HCT116 (cell line): ENCODE measurements at regions not wholly inside any gene's neighbourhood (a gene's known extent, or its start where the extent isn't known, plus 50 kb on each side); places are given as distances from the start of the nearest gene placed in this dataset.

Experiments
- ATAC-seq: fragments of 200-7000 bp; cut with Tn5 transposase; 2 replicates; pipeline ENCODE4 v1.9.1; 2020; ENCODE audit warnings: mild to moderate bottlenecking, moderate library complexity
- BruUV-seq: library from RNA; stranded (reverse); fragments of 400-500 nt; replicated peaks from 2 replicates; lab custom pipeline; 2021; lab: Mats Ljungman, UMichigan
- CTCF ChIA-PET: fragments of 300-600 bp; sonication (Branson Sonifier 250); formaldehyde crosslinking; loops from one replicate; lab custom pipeline; 2021; ENCODE audit warnings: antibody characterized with exemption; lab: Charles Lee
- POLR2A ChIA-PET: fragments of 300-600, 350-600 bp; sonication (Branson Sonifier 250); formaldehyde crosslinking; loops from one replicate; lab custom pipeline; 2021; ENCODE audit warnings: antibody characterized with exemption; lab: Charles Lee
- RAD21 ChIA-PET, 2 experiments: fragments of 300-600 bp; sonication (Branson Sonifier 250); formaldehyde crosslinking; loops; one replicate each; lab custom pipeline; 2023; ENCODE audit warnings: low total read pairs in 2 of 2; ENCODE audit not compliant: uncharacterized antibody in 2 of 2, unreplicated experiment in 2 of 2, low non-redundant PET in 1 of 2; lab: Charles Lee
- DNase-seq: peaks from one replicate; pipeline ENCODE4 v3.0.0-alpha.2; 2010; ENCODE audit warnings: low read depth, low spot score
- H2AFZ ChIP-seq: fragments of 200-600 bp; shearing (Covaris generic), sonication (generic); 2 replicates; pipeline ENCODE4 v1.6.1; 2017; ENCODE audit warnings: low read depth, mixed run types, mixed read lengths, antibody characterized with exemption, low read length; ENCODE audit not compliant: poor library complexity, severe bottlenecking
- H3K27ac ChIP-seq: 2 replicates; pipeline ENCODE4 v1.5.1; 2012; ENCODE audit warnings: low read depth, low read length
- H3K27me3 ChIP-seq: fragments of 200-600 bp; sonication (generic); 2 replicates; pipeline ENCODE4 v1.6.1; 2016; ENCODE audit warnings: mixed run types, low read length, mixed read lengths; ENCODE audit not compliant: insufficient read depth
- H3K36me3 ChIP-seq, 2 experiments: fragments of 200-500 bp in 1 of 2; fragments of 200-600 bp in 1 of 2; sonication (Bioruptor generic) in 1 of 2; sonication (generic) in 1 of 2; 2 replicates each; pipeline versions ENCODE4 v1.5.1 to v1.6.1; 2014 to 2016; ENCODE audit warnings: low read length in 2 of 2, inconsistent platforms in 1 of 2, mixed read lengths in 1 of 2, mixed run types in 1 of 2; ENCODE audit not compliant: insufficient read depth in 2 of 2, control insufficient read depth in 1 of 2
- H3K4me1 ChIP-seq, 2 experiments: fragments of 200-600 bp in 1 of 2; sonication (generic) in 1 of 2; 2 replicates each; pipeline versions ENCODE4 v1.5.1 to v1.6.1; 2012 to 2017; ENCODE audit warnings: low read length in 2 of 2, inconsistent platforms in 1 of 2, mild to moderate bottlenecking in 1 of 2, mixed read lengths in 1 of 2, mixed run types in 1 of 2, moderate library complexity in 1 of 2; ENCODE audit not compliant: insufficient read depth in 2 of 2, control insufficient read depth in 1 of 2
- H3K4me2 ChIP-seq: fragments of 200-600 bp; sonication (generic); 2 replicates; pipeline ENCODE4 v1.6.1; 2017; ENCODE audit warnings: mixed run types, low read length, mixed read lengths
- H3K4me3 ChIP-seq, 2 experiments: fragments of 200-600 bp in 1 of 2; sonication (generic) in 1 of 2; replicated peaks in 1 of 2; 2 replicates each; pipeline ENCODE4 v1.5.1; 2011 to 2016; ENCODE audit warnings: low read length in 2 of 2, control low read depth in 1 of 2, low read depth in 1 of 2, mild to moderate bottlenecking in 1 of 2, mixed read lengths in 1 of 2, mixed run types in 1 of 2
- H3K79me2 ChIP-seq: fragments of 200-600 bp; sonication (generic); 2 replicates; pipeline ENCODE4 v1.6.1; 2017; ENCODE audit warnings: mild to moderate bottlenecking, mixed run types, low read length, moderate library complexity, mixed read lengths; ENCODE audit not compliant: insufficient read depth
- H3K9ac ChIP-seq: fragments of 200-600 bp; sonication (generic); 2 replicates; pipeline ENCODE4 v1.6.1; 2016; ENCODE audit warnings: low read length, mixed read lengths
- H3K9me2 ChIP-seq: fragments of 200-600 bp; sonication (generic), shearing (Covaris generic); 2 replicates; pipeline ENCODE4 v1.6.1; 2017; ENCODE audit warnings: mixed run types, mild to moderate bottlenecking, moderate library complexity; ENCODE audit not compliant: insufficient read depth
- H3K9me3 ChIP-seq, 2 experiments: fragments of 200-500 bp in 1 of 2; fragments of 200-600 bp in 1 of 2; sonication (Bioruptor generic) in 1 of 2; sonication (generic) in 1 of 2; 2 replicates each; pipeline ENCODE4 v1.6.1; 2014 to 2017; ENCODE audit warnings: low read length in 2 of 2, mixed read lengths in 2 of 2, inconsistent platforms in 1 of 2, low read depth in 1 of 2, mild to moderate bottlenecking in 1 of 2, mixed run types in 1 of 2, moderate library complexity in 1 of 2; ENCODE audit not compliant: control insufficient read depth in 1 of 2, insufficient read depth in 1 of 2
- H4K20me1 ChIP-seq: fragments of 200-600 bp; sonication (generic), shearing (Covaris generic); 2 replicates; pipeline ENCODE4 v1.6.1; 2017; ENCODE audit warnings: mixed run types, mild to moderate bottlenecking, moderate library complexity; ENCODE audit not compliant: insufficient read depth
- CBX3 ChIP-seq: IDR thresholded peaks from 2 replicates; pipeline ENCODE4 v1.6.1; 2012; ENCODE audit warnings: low read depth
- CEBPB ChIP-seq: IDR thresholded peaks from 2 replicates; pipeline ENCODE4 v1.6.1; 2012; ENCODE audit warnings: low read depth
- EGR1 ChIP-seq: IDR thresholded peaks from 2 replicates; pipeline ENCODE4 v1.6.1; 2012; ENCODE audit warnings: low read depth
- ELF1 ChIP-seq: IDR thresholded peaks from 2 replicates; pipeline ENCODE4 v1.6.1; 2012; ENCODE audit warnings: low read depth, borderline replicate concordance
- EZH2 ChIP-seq: fragments of 200-600 bp; sonication (generic); IDR thresholded peaks from 2 replicates; pipeline ENCODE4 v1.6.1; 2017; ENCODE audit warnings: antibody characterized with exemption, mixed run types
- FOSL1 ChIP-seq: IDR thresholded peaks from 2 replicates; pipeline ENCODE4 v1.6.1; 2012; ENCODE audit warnings: low read depth
- JUND ChIP-seq: IDR thresholded peaks from 2 replicates; pipeline ENCODE4 v1.6.1; 2012
- POLR2AphosphoS5 ChIP-seq: IDR thresholded peaks from 2 replicates; pipeline ENCODE4 v1.6.1; 2011; ENCODE audit warnings: mild to moderate bottlenecking, low read depth, low read length, moderate library complexity
- RAD21 ChIP-seq: IDR thresholded peaks from 2 replicates; pipeline ENCODE4 v1.6.1; 2012; ENCODE audit warnings: low read depth, mild to moderate bottlenecking
- SIN3A ChIP-seq: IDR thresholded peaks from 2 replicates; pipeline ENCODE4 v1.6.1; 2012; ENCODE audit warnings: low read depth
- SRF ChIP-seq: IDR thresholded peaks from 2 replicates; pipeline ENCODE4 v1.6.1; 2012; ENCODE audit warnings: low read depth
- ZFX ChIP-seq: fragments of 450-650 bp; IDR thresholded peaks from 2 replicates; pipeline ENCODE4 v1.6.1; 2017
- intact Hi-C: fragments of 100-400 bp; cut with micrococcal nuclease; formaldehyde crosslinking; loops from 2 replicates; pipeline ENCODE4 v1.10.0; 2022
- TF ChIP-seq, protein P1 (sequence below), 3 experiments: fragments of 200-600 bp in 1 of 3; sonication (generic) in 1 of 3; IDR thresholded peaks in 2 of 3; conservative IDR thresholded peaks in 1 of 3; 2 replicates each; pipeline ENCODE4 v1.5.1; 2012 to 2017; ENCODE audit warnings: low read depth in 2 of 3, low read length in 2 of 3, antibody characterized with exemption in 1 of 3, borderline replicate concordance in 1 of 3, control low read depth in 1 of 3, mild to moderate bottlenecking in 1 of 3, mixed read lengths in 1 of 3, mixed run types in 1 of 3, moderate library complexity in 1 of 3; ENCODE audit not compliant: insufficient read depth in 1 of 3
- TF ChIP-seq, protein P2 (sequence below): IDR thresholded peaks from 2 replicates; pipeline ENCODE4 v1.6.1; 2011; ENCODE audit warnings: mild to moderate bottlenecking, low read length, moderate library complexity; ENCODE audit not compliant: insufficient replicate concordance; ENCODE audit errors: extremely low read depth
- TF ChIP-seq, protein P3 (sequence below): IDR thresholded peaks from 2 replicates; pipeline ENCODE4 v1.6.1; 2012
- TF ChIP-seq, protein P4 (sequence below): IDR thresholded peaks from 2 replicates; pipeline ENCODE4 v1.6.1; 2012

DNA sequence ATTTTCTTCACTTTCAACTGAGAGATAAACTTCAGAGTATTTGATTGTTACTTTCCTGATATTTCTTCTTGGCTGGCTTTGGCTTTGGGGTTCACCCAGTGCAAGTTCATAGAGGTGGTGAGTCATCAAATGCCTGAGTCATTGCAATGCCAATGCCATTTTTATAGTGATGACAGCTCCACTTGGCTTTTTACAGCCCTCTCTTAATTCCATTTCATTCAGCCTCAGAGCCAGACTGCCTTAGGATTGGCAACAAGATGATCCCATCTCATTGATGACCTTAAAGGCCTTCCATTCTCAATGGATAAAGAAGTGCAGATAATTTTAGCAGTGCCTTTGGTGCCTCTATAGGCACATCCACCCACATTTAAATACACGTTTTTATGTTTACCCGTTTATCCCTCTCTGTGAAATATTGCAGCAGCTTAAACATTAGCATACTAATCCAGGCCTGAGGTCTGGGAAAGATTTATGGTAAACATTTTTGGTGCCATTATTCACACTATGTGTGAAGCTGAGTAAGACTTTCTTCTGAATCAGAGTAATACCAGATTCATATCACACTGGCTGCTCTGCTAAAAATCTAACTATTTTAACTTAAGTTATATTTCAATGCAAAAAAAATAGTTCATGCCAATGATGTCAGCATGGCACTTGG lies 88.9 kb upstream of the TYRP1 start:
- no peak for TF ChIP-seq SIN3A
- TF ChIP-seq ELF1 = no peak
- no peak for TF ChIP-seq ZFX
- no peak for TF ChIP-seq JUND
- TF ChIP-seq, protein P1, sequence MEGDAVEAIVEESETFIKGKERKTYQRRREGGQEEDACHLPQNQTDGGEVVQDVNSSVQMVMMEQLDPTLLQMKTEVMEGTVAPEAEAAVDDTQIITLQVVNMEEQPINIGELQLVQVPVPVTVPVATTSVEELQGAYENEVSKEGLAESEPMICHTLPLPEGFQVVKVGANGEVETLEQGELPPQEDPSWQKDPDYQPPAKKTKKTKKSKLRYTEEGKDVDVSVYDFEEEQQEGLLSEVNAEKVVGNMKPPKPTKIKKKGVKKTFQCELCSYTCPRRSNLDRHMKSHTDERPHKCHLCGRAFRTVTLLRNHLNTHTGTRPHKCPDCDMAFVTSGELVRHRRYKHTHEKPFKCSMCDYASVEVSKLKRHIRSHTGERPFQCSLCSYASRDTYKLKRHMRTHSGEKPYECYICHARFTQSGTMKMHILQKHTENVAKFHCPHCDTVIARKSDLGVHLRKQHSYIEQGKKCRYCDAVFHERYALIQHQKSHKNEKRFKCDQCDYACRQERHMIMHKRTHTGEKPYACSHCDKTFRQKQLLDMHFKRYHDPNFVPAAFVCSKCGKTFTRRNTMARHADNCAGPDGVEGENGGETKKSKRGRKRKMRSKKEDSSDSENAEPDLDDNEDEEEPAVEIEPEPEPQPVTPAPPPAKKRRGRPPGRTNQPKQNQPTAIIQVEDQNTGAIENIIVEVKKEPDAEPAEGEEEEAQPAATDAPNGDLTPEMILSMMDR (IDR thresholded peaks at IDR 0.05 in 2 of 3, conservative IDR thresholded peaks at IDR 0.05 in 1 of 3; ENCODE audit: borderline replicate concordance in 1 of 3, insufficient read depth in 1 of 3, low read depth in 2 of 3, low read length in 2 of 3) = no peak
- no peaks in the 10 kb centered on the region for H3K9me3 ChIP-seq
- no peaks in the 10 kb centered on the region for H3K4me1 ChIP-seq
- no peaks in the 10 kb centered on the region for H4K20me1 ChIP-seq
- ChIA-PET RAD21 (no interaction called here), POLR2A (no interaction called here), CTCF (no interaction called here)
- H3K4me3 ChIP-seq = no peak overlapping the region
- H3K36me3 ChIP-seq = no peaks in the 10 kb centered on the region
- H3K9me2 ChIP-seq = no peaks in the 10 kb centered on the region
- no TSS peak for BruUV-seq
- no peak overlapping the region for H2AFZ ChIP-seq
- intact Hi-C loops = no loop called here
- no peak overlapping the region for H3K4me2 ChIP-seq
- DNase-seq (no peak), ATAC-seq (no peak)
- H3K79me2 ChIP-seq = no peaks in the 10 kb centered on the region
- H3K27ac ChIP-seq = no peak overlapping the region
- no peaks in the 10 kb centered on the region for H3K27me3 ChIP-seq
- H3K9ac ChIP-seq = no peak overlapping the region

DNA sequence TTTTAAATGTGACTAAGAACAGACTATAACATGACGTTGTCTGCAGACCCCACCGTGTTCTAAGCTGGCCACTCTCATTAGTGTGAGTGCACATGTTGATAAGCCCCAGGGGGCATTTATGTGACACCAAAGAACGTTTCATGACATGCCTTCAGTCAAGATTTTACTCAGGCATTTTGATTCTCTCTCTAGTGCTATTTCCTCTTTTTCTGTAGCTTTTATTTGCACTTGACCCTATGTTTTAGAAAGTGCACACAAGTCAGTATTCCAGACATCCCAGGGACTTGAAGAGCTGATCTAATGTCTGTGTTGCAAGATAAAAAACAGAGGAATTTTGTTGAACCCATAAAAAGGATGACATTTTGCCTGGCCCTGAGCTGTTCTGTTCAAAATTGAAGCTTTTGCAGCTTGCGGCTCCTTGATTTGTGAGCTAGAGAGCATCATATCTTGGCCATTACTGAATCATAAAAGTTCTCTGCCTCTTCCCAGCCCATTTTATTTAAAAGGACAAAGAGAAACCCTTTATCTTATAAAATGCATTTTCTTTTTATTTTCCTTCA lies 80.9 kb upstream of the TYRP1 start:
- Histone ChIP-seq H3K9me2 (no peaks in the 10 kb centered on the region), H3K4me3 (no peak overlapping the region), H3K4me2 (no peak overlapping the region), H3K4me1 (no peaks in the 10 kb centered on the region), H3K79me2 (no peaks in the 10 kb centered on the region), H3K9me3 (no peaks in the 10 kb centered on the region), H3K36me3 (no peaks in the 10 kb centered on the region), H3K27ac (no peak overlapping the region), H4K20me1 (no peaks in the 10 kb centered on the region), H3K27me3 (no peaks in the 10 kb centered on the region), H3K9ac (no peak overlapping the region), H2AFZ (no peak overlapping the region)
- POLR2A ChIA-PET = no interaction called here
- no TSS peak for BruUV-seq
- TF ChIP-seq FOSL1 = no peak
- TF ChIP-seq POLR2AphosphoS5 = no peak
- TF ChIP-seq EGR1 = no peak
- TF ChIP-seq, protein P2, sequence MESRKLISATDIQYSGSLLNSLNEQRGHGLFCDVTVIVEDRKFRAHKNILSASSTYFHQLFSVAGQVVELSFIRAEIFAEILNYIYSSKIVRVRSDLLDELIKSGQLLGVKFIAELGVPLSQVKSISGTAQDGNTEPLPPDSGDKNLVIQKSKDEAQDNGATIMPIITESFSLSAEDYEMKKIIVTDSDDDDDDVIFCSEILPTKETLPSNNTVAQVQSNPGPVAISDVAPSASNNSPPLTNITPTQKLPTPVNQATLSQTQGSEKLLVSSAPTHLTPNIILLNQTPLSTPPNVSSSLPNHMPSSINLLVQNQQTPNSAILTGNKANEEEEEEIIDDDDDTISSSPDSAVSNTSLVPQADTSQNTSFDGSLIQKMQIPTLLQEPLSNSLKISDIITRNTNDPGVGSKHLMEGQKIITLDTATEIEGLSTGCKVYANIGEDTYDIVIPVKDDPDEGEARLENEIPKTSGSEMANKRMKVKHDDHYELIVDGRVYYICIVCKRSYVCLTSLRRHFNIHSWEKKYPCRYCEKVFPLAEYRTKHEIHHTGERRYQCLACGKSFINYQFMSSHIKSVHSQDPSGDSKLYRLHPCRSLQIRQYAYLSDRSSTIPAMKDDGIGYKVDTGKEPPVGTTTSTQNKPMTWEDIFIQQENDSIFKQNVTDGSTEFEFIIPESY = no peak
- TF ChIP-seq SRF = no peak
- no peak for TF ChIP-seq ZFX
- no peak for TF ChIP-seq RAD21
- TF ChIP-seq CEBPB = no peak
- no peak for TF ChIP-seq SIN3A
- no peak for TF ChIP-seq CBX3
- TF ChIP-seq, protein P3, sequence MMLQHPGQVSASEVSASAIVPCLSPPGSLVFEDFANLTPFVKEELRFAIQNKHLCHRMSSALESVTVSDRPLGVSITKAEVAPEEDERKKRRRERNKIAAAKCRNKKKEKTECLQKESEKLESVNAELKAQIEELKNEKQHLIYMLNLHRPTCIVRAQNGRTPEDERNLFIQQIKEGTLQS = no peak
- no peak for TF ChIP-seq EZH2
- TF ChIP-seq, protein P4, sequence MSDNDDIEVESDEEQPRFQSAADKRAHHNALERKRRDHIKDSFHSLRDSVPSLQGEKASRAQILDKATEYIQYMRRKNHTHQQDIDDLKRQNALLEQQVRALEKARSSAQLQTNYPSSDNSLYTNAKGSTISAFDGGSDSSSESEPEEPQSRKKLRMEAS = no peak
- CTCF ChIA-PET = no interaction called here
- RAD21 ChIA-PET = no interaction called here
- DNase-seq = no peak
- intact Hi-C loops = no loop called here
- no peak for ATAC-seq
